NCI-H2107 treated with DMSO at 0.1 percent for 48 hours (cell line): ENCODE measurements at regions not wholly inside any gene's neighbourhood (a gene's known extent, or its start where the extent isn't known, plus 50 kb on each side); places are given as distances from the start of the nearest gene placed in this dataset.

Experiments
- DNase-seq: peaks from one replicate; lab custom pipeline; 2025; ENCODE audit not compliant: unreplicated experiment; lab: John Stamatoyannopoulos, UW

- no peak for DNase-seq
These were observed 85.2 kb upstream of the PFKP start for GRCh38 chr10:2982146-2982545.

GRCh38 chr10:2981361-2981801 lies 86.0 kb upstream of the PFKP start:
- DNase-seq: no peak

- no peak for DNase-seq
These were observed 86.5 kb upstream of the PFKP start for GRCh38 chr10:2980791-2981360.

- no peak for DNase-seq
These were observed 87.2 kb upstream of the PFKP start for GRCh38 chr10:2980116-2980515.

- DNase-seq: no peak
These were observed 88.0 kb upstream of the PFKP start for GRCh38 chr10:2979306-2979705.

GRCh38 chr10:2978574-2979273 lies 88.6 kb upstream of the PFKP start:
- DNase-seq: no peak

GRCh38 chr10:2978111-2978510 lies 89.2 kb upstream of the PFKP start:
- DNase-seq: peak; percentile 54

GRCh38 chr10:2974503-2975207 lies 92.7 kb upstream of the PFKP start:
- no peak for DNase-seq

- no peak for DNase-seq
These were observed 93.3 kb upstream of the PFKP start for GRCh38 chr10:2974083-2974482.

- no peak for DNase-seq
These were observed 94.5 kb upstream of the PFKP start for GRCh38 chr10:2972810-2973209.

GRCh38 chr10:2972216-2972615 lies 95.1 kb upstream of the PFKP start:
- no peak for DNase-seq

GRCh38 chr10:2970190-2970823 lies 97.0 kb upstream of the PFKP start:
- no peak for DNase-seq

GRCh38 chr10:2968401-2969058 lies 98.8 kb upstream of the PFKP start:
- no peak for DNase-seq

GRCh38 chr10:2966134-2966533 lies 101.2 kb upstream of the PFKP start:
- DNase-seq: no peak

GRCh38 chr10:2964632-2965296 lies 102.6 kb upstream of the PFKP start:
- DNase-seq: no peak

GRCh38 chr10:2963889-2964631 lies 103.3 kb upstream of the PFKP start:
- no peak for DNase-seq

- no peak for DNase-seq
These were observed 105.2 kb upstream of the PFKP start for GRCh38 chr10:2962194-2962593.

GRCh38 chr10:2958659-2959058 lies 108.7 kb upstream of the PFKP start:
- no peak for DNase-seq

- no peak for DNase-seq
These were observed 109.6 kb upstream of the PFKP start for GRCh38 chr10:2957785-2958184.

- DNase-seq: no peak
These were observed 112.3 kb upstream of the PFKP start for GRCh38 chr10:2955064-2955463.
